ENCODE measurements at regions not wholly inside any gene's neighbourhood (a gene's known extent, or its start where the extent isn't known, plus 50 kb on each side); places are given as distances from the start of the nearest gene placed in this dataset.

GRCh38 chr2:16291731-16292550 is 351.6 kb downstream of the MYCN start:
- H3K4me3 ChIP-seq (ENCODE audit: low read depth, low read length): no peak overlapping the region
- no peak for DNase-seq (ENCODE audit: low read depth)
- no peak for TF ChIP-seq CTCF (IDR thresholded peaks at IDR 0.05; ENCODE audit: insufficient read depth, low read length)

- no peak for TF ChIP-seq CTCF (IDR thresholded peaks at IDR 0.05; ENCODE audit: insufficient read depth, low read length)
- no peak for DNase-seq (ENCODE audit: low read depth)
- H3K4me3 ChIP-seq (ENCODE audit: low read depth, low read length): no peak overlapping the region
These were observed 350.9 kb downstream of the MYCN start for GRCh38 chr2:16291226-16291625.

- no peak for TF ChIP-seq CTCF (IDR thresholded peaks at IDR 0.05; ENCODE audit: insufficient read depth, low read length)
- DNase-seq (ENCODE audit: low read depth): no peak
These were observed 350.1 kb downstream of the MYCN start for GRCh38 chr2:16290311-16291020.

GRCh38 chr2:16288371-16289112 is 348.2 kb downstream of the MYCN start:
- TF ChIP-seq CTCF (IDR thresholded peaks at IDR 0.05; ENCODE audit: insufficient read depth, low read length): no peak
- no peak overlapping the region for H3K4me3 ChIP-seq (ENCODE audit: low read depth, low read length)
- DNase-seq (ENCODE audit: low read depth): no peak

More at GRCh38 chr2:16290311-16291020, 350.1 kb downstream of the MYCN start:
- H3K4me3 ChIP-seq (ENCODE audit: low read depth, low read length): no peak overlapping the region

- TF ChIP-seq CTCF (IDR thresholded peaks at IDR 0.05; ENCODE audit: insufficient read depth, low read length): no peak
- H3K4me3 ChIP-seq (ENCODE audit: low read depth, low read length): no peak overlapping the region
- no peak for DNase-seq (ENCODE audit: low read depth)
These were observed 347.5 kb downstream of the MYCN start for GRCh38 chr2:16287831-16288230.

- no peak overlapping the region for H3K4me3 ChIP-seq (ENCODE audit: low read depth, low read length)
- DNase-seq (ENCODE audit: low read depth): no peak
- TF ChIP-seq CTCF (IDR thresholded peaks at IDR 0.05; ENCODE audit: insufficient read depth, low read length): no peak
These were observed 346.9 kb downstream of the MYCN start for GRCh38 chr2:16287281-16287680.

Measured in fibroblast of the aortic adventitia (primary cell).